WTC11 (cell line): ENCODE measurements at regions not wholly inside any gene's neighbourhood (a gene's known extent, or its start where the extent isn't known, plus 50 kb on each side); places are given as distances from the start of the nearest gene placed in this dataset.

ENCODE experiments used
- ATAC-seq: fragments of 200-7000 bp; cut with Tn5 transposase; 2 replicates; pipeline ENCODE4 v1.10.0; 2021; ENCODE audit warnings: mild to moderate bottlenecking, moderate library complexity
- CTCF ChIA-PET: fragments of 300-600 bp; sonication (Branson Sonifier 250); formaldehyde crosslinking; loops from one replicate; lab custom pipeline; 2021; ENCODE audit warnings: antibody characterized with exemption; lab: Charles Lee
- POLR2A ChIA-PET: fragments of 350-600 bp; sonication (Branson Sonifier 250); formaldehyde crosslinking; loops from one replicate; lab custom pipeline; 2021; ENCODE audit warnings: antibody characterized with exemption; lab: Charles Lee
- DNase-seq: peaks from one replicate; pipeline ENCODE4 v3.0.0; 2021; ENCODE audit warnings: low spot score
- H3K27ac Mint-ChIP-seq: 2 replicates; pipeline ENCODE4 v1.8.0; 2021; ENCODE audit warnings: mixed read lengths
- H3K27me3 Mint-ChIP-seq: 2 replicates; pipeline ENCODE4 v1.8.0; 2021; ENCODE audit warnings: low read depth, mild to moderate bottlenecking, moderate library complexity, mixed read lengths
- H3K36me3 Mint-ChIP-seq: 2 replicates; pipeline ENCODE4 v1.8.0; 2021; ENCODE audit warnings: mixed read lengths
- H3K4me1 Mint-ChIP-seq: 2 replicates; pipeline ENCODE4 v1.8.0; 2022; ENCODE audit warnings: mixed read lengths
- H3K4me3 Mint-ChIP-seq: 2 replicates; pipeline ENCODE4 v1.8.0; 2021; ENCODE audit warnings: mild to moderate bottlenecking, moderate library complexity, mixed read lengths
- H3K9me3 Mint-ChIP-seq: 2 replicates; pipeline ENCODE4 v1.8.0; 2021; ENCODE audit warnings: mixed read lengths
- ESRRA ChIP-seq: sonication (generic); formaldehyde crosslinking; IDR thresholded peaks from 2 replicates; pipeline ENCODE4 v1.8.1; 2022; ENCODE audit warnings: mild to moderate bottlenecking, missing genetic modification reagents, borderline replicate concordance
- FOXJ3 ChIP-seq: sonication (generic); formaldehyde crosslinking; IDR thresholded peaks from 2 replicates; pipeline ENCODE4 v1.9.0; 2021; ENCODE audit warnings: missing genetic modification reagents, mild to moderate bottlenecking, borderline replicate concordance
- GABPB1 ChIP-seq: sonication (generic); formaldehyde crosslinking; IDR thresholded peaks from 2 replicates; pipeline ENCODE4 v1.8.1; 2023; ENCODE audit warnings: mild to moderate bottlenecking, missing genetic modification reagents
- GTF2I ChIP-seq: fragments of 250-450 bp; sonication (Bioruptor Pico); conservative IDR thresholded peaks from 2 replicates; pipeline ENCODE4 v1.4.0; 2021; ENCODE audit warnings: mild to moderate bottlenecking
- JUN ChIP-seq: sonication (generic); formaldehyde crosslinking; IDR thresholded peaks from 2 replicates; pipeline ENCODE4 v1.8.0; 2023; ENCODE audit warnings: mild to moderate bottlenecking, missing genetic modification reagents
- TEAD1 ChIP-seq: sonication (generic); formaldehyde crosslinking; IDR thresholded peaks from 2 replicates; pipeline ENCODE4 v1.8.0; 2022; ENCODE audit warnings: mild to moderate bottlenecking, missing genetic modification reagents
- ZNF263 ChIP-seq: sonication (generic); formaldehyde crosslinking; IDR thresholded peaks from 2 replicates; pipeline ENCODE4 v1.8.1; 2022; ENCODE audit warnings: low read depth, mild to moderate bottlenecking, moderate library complexity, missing genetic modification reagents
- ZNF317 ChIP-seq: sonication (generic); formaldehyde crosslinking; IDR thresholded peaks from 2 replicates; pipeline ENCODE4 v1.8.1; 2023; ENCODE audit warnings: low read depth, mild to moderate bottlenecking, moderate library complexity, missing genetic modification reagents, borderline replicate concordance
- ZNF416 ChIP-seq: fragments of 250-450 bp; sonication (Bioruptor Pico); IDR thresholded peaks from 2 replicates; pipeline ENCODE4 v1.9.0; 2021; ENCODE audit warnings: mild to moderate bottlenecking, inconsistent platforms
- TF ChIP-seq, protein P1 (sequence below): sonication (generic); formaldehyde crosslinking; IDR thresholded peaks from 2 replicates; pipeline ENCODE4 v1.8.0; 2022; ENCODE audit warnings: mild to moderate bottlenecking, missing genetic modification reagents
- TF ChIP-seq, protein P2 (sequence below): fragments of 250-450 bp; sonication (Bioruptor Pico); conservative IDR thresholded peaks from 2 replicates; pipeline ENCODE4 v1.9.0; 2021; ENCODE audit warnings: mild to moderate bottlenecking
- TF ChIP-seq, protein P3 (sequence below): sonication (generic); formaldehyde crosslinking; IDR thresholded peaks from 2 replicates; pipeline ENCODE4 v1.8.1; 2022; ENCODE audit warnings: mild to moderate bottlenecking, moderate library complexity, missing genetic modification reagents
- TF ChIP-seq, protein P4 (sequence below): sonication (generic); formaldehyde crosslinking; IDR thresholded peaks from 2 replicates; pipeline ENCODE4 v1.8.1; 2023; ENCODE audit warnings: mild to moderate bottlenecking, missing genetic modification reagents, borderline replicate concordance

DNA sequence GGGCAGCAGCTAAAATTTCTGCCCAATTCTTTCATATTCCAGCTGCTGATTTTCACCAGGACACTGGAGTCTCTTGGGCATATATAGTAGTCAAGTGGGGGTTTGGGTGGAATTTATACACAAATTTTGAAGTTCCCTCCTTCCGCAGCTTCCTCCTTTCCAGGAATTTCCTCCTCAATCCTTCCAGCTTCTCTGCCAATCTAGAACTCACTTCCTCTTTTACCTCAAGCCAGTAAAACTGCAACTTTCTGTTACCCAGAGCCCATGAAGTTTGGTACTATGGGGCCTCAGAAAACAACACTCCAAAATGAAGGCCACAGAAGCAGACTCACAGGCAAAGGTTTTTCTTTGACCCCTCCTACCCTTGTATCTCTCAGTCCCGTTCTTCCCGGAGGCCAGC lies 51.7 kb upstream of the G2E3 start:
- peaks cover 3% of the 10 kb centered on the region; the same call in 1 of the 2 replicates for H3K9me3 Mint-ChIP-seq
- no peak overlapping the region for H3K4me3 Mint-ChIP-seq
- no peaks in the 10 kb centered on the region for H3K27me3 Mint-ChIP-seq
- ATAC-seq (no peak), DNase-seq (no peak)
- TF ChIP-seq JUN (no peak), TEAD1 (CRISPR knock-in tag) (no peak), GTF2I (CRISPR knock-in tag) (no peak), FOXJ3 (no peak), ZNF317 (no peak), ZNF416 (CRISPR knock-in tag) (no peak), GABPB1 (CRISPR knock-in tag) (no peak), ZNF263 (CRISPR knock-in tag) (no peak), ESRRA (CRISPR knock-in tag) (no peak)
- TF ChIP-seq, protein P1, sequence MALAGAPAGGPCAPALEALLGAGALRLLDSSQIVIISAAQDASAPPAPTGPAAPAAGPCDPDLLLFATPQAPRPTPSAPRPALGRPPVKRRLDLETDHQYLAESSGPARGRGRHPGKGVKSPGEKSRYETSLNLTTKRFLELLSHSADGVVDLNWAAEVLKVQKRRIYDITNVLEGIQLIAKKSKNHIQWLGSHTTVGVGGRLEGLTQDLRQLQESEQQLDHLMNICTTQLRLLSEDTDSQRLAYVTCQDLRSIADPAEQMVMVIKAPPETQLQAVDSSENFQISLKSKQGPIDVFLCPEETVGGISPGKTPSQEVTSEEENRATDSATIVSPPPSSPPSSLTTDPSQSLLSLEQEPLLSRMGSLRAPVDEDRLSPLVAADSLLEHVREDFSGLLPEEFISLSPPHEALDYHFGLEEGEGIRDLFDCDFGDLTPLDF (CRISPR knock-in tag), result no peak
- TF ChIP-seq, protein P2, sequence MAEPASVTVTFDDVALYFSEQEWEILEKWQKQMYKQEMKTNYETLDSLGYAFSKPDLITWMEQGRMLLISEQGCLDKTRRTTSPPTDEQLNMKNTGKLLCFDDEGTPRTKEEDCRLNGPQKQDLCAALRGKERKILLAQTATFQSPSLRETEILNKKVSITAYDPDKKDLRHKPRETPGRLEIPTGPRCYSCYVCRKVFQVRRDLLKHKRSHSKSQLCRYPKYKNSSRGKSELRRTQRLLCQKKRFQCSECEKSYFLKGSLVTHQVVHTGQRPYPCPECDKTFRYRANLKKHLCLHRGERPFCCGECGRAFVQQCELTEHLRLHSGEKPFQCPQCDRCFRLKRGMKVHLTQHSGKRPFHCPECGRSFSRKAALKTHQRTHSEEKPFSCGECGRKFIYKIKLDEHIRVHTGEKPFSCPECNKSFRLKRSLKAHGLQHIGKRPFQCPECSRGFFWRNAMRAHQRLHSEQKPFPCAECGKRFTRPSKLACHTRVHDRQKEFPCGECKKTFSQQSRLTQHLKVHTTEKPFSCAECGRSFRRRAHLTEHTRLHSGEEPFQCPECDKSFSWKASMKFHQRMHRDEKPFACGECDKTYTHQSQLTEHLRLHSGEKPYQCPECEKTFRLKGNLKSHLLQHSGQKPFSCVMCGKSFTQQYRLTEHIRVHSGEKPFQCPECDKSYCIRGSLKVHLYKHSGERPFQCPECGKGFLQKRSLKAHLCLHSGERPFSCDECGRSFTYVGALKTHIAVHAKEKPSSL, result no peak
- TF ChIP-seq, protein P3, sequence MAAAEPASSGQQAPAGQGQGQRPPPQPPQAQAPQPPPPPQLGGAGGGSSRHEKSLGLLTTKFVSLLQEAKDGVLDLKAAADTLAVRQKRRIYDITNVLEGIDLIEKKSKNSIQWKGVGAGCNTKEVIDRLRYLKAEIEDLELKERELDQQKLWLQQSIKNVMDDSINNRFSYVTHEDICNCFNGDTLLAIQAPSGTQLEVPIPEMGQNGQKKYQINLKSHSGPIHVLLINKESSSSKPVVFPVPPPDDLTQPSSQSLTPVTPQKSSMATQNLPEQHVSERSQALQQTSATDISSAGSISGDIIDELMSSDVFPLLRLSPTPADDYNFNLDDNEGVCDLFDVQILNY (CRISPR knock-in tag), result no peak
- TF ChIP-seq, protein P4, sequence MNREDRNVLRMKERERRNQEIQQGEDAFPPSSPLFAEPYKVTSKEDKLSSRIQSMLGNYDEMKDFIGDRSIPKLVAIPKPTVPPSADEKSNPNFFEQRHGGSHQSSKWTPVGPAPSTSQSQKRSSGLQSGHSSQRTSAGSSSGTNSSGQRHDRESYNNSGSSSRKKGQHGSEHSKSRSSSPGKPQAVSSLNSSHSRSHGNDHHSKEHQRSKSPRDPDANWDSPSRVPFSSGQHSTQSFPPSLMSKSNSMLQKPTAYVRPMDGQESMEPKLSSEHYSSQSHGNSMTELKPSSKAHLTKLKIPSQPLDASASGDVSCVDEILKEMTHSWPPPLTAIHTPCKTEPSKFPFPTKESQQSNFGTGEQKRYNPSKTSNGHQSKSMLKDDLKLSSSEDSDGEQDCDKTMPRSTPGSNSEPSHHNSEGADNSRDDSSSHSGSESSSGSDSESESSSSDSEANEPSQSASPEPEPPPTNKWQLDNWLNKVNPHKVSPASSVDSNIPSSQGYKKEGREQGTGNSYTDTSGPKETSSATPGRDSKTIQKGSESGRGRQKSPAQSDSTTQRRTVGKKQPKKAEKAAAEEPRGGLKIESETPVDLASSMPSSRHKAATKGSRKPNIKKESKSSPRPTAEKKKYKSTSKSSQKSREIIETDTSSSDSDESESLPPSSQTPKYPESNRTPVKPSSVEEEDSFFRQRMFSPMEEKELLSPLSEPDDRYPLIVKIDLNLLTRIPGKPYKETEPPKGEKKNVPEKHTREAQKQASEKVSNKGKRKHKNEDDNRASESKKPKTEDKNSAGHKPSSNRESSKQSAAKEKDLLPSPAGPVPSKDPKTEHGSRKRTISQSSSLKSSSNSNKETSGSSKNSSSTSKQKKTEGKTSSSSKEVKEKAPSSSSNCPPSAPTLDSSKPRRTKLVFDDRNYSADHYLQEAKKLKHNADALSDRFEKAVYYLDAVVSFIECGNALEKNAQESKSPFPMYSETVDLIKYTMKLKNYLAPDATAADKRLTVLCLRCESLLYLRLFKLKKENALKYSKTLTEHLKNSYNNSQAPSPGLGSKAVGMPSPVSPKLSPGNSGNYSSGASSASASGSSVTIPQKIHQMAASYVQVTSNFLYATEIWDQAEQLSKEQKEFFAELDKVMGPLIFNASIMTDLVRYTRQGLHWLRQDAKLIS (CRISPR knock-in tag), result no peak
- no peak overlapping the region for H3K27ac Mint-ChIP-seq
- POLR2A ChIA-PET, result no interaction called here
- CTCF ChIA-PET, result no interaction called here
- no peaks in the 10 kb centered on the region for H3K4me1 Mint-ChIP-seq
- H3K36me3 Mint-ChIP-seq, result no peaks in the 10 kb centered on the region
